ENCODE measurements at regions not wholly inside any gene's neighbourhood (a gene's known extent, or its start where the extent isn't known, plus 50 kb on each side); places are given as distances from the start of the nearest gene placed in this dataset.

DNA sequence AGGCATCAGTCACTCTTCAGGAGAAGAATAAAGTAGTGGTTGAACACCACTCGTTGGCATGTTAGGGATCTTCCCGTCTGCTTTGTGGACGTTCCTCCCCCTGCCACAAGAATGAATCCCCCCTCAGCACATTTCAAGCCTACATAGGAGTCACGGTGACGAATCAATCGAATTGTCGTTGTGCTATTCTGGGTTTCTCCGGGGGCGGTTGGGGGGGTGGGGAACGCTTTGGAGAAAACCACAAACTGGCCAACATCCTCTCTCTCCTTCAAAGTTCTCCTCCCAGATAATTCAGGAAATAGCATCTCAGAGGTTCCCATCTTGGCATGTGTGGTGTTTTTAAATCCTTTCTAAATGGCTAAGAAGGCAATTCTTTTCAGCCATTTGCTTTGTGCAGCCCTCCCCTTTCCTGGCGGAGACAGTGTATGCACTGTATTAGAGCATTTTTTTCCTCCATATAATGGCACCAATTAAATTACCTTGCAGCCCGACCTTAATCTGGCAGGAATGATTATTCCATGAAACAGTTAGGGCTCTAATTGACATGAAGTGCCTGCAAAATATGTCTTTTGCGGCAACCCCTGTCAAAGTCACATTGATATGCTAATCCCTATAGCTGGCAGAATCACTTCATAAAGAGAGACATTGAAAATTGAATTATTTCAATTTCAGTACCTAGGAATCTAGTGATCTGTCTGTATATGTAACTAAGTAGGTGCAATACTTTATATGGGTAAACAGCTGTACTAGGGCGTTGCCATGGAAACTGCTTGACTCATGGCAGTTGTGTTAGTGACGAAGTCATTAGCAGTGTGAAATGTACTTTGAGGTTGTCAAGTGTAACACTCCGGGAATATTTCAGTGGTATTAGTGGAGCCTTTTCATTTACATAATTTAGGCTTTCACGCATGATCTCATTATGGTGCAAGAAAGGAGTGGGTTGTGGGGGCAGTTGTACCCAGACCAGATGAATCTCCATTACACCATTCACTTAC, 323.4 kb upstream of the SLC14A2 start:
- Histone ChIP-seq H3K4me2 (no peak overlapping the region; the same call in 1 of the 2 replicates), H3K27ac (ENCODE audit: low read depth in 2 of 2, low read length in 1 of 2) (peak overlapping the region in 1 of 2 experiments; percentile 49; a peak in 2 of 4 replicates)
- TF ChIP-seq SIN3A (IDR thresholded peaks at IDR 0.05; ENCODE audit: borderline replicate concordance, low read depth, low read length) (no peak), MXI1 (IDR thresholded peaks at IDR 0.05; ENCODE audit: low read depth, low read length) (0 out of 2 replicates have a peak, but pooled peaks have one; percentile 17), RAD21 (IDR thresholded peaks at IDR 0.05; ENCODE audit: low read length) (no peak), GATA2 (CRISPR knock-in tag; IDR thresholded peaks at IDR 0.05) (0 out of 2 replicates have a peak, but pooled peaks have one; percentile 6), POLR2AphosphoS5 (IDR thresholded peaks at IDR 0.05; ENCODE audit: low read depth, low read length) (no peak), FOXJ3 (CRISPR knock-in tag; IDR thresholded peaks at IDR 0.05) (no peak), NFIC (IDR thresholded peaks at IDR 0.05; ENCODE audit: borderline replicate concordance) (no peak), SMC3 (IDR thresholded peaks at IDR 0.05; ENCODE audit: low read depth, low read length) (no peak), EP300 (IDR thresholded peaks at IDR 0.05; ENCODE audit: borderline replicate concordance in 1 of 2, low read depth in 1 of 2, low read length in 1 of 2) (peak; percentile 27 to 53; a peak in 2 of 4 replicates), GABPA (IDR thresholded peaks at IDR 0.05; ENCODE audit: low read depth) (no peak), TEAD4 (IDR thresholded peaks at IDR 0.05; ENCODE audit: borderline replicate concordance, insufficient read depth) (no peak), RFX5 (IDR thresholded peaks at IDR 0.05; ENCODE audit: low read length) (no peak), TAF1 (IDR thresholded peaks at IDR 0.05; ENCODE audit: borderline replicate concordance, low read depth, low read length) (no peak), FOXM1 (IDR thresholded peaks at IDR 0.05; ENCODE audit: low read depth) (no peak), ELF1 (IDR thresholded peaks at IDR 0.05) (no peak), RXRA (IDR thresholded peaks at IDR 0.05; ENCODE audit: borderline replicate concordance, low read depth) (no peak), TCF12 (IDR thresholded peaks at IDR 0.05) (0 out of 2 replicates have a peak, but pooled peaks have one; percentile 10), RCOR1 (IDR thresholded peaks at IDR 0.05; ENCODE audit: low read length) (peak; percentile 32; the same call in 1 of the 2 replicates), JUND (IDR thresholded peaks at IDR 0.05) (no peak)
- TF ChIP-seq, protein P1, sequence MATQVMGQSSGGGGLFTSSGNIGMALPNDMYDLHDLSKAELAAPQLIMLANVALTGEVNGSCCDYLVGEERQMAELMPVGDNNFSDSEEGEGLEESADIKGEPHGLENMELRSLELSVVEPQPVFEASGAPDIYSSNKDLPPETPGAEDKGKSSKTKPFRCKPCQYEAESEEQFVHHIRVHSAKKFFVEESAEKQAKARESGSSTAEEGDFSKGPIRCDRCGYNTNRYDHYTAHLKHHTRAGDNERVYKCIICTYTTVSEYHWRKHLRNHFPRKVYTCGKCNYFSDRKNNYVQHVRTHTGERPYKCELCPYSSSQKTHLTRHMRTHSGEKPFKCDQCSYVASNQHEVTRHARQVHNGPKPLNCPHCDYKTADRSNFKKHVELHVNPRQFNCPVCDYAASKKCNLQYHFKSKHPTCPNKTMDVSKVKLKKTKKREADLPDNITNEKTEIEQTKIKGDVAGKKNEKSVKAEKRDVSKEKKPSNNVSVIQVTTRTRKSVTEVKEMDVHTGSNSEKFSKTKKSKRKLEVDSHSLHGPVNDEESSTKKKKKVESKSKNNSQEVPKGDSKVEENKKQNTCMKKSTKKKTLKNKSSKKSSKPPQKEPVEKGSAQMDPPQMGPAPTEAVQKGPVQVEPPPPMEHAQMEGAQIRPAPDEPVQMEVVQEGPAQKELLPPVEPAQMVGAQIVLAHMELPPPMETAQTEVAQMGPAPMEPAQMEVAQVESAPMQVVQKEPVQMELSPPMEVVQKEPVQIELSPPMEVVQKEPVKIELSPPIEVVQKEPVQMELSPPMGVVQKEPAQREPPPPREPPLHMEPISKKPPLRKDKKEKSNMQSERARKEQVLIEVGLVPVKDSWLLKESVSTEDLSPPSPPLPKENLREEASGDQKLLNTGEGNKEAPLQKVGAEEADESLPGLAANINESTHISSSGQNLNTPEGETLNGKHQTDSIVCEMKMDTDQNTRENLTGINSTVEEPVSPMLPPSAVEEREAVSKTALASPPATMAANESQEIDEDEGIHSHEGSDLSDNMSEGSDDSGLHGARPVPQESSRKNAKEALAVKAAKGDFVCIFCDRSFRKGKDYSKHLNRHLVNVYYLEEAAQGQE (IDR thresholded peaks at IDR 0.05; ENCODE audit: low read depth, low read length) = no peak
- TF ChIP-seq, protein P2, sequence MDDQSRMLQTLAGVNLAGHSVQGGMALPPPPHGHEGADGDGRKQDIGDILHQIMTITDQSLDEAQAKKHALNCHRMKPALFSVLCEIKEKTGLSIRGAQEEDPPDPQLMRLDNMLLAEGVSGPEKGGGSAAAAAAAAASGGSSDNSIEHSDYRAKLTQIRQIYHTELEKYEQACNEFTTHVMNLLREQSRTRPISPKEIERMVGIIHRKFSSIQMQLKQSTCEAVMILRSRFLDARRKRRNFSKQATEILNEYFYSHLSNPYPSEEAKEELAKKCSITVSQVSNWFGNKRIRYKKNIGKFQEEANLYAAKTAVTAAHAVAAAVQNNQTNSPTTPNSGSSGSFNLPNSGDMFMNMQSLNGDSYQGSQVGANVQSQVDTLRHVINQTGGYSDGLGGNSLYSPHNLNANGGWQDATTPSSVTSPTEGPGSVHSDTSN (IDR thresholded peaks at IDR 0.05) = no peak
- TF ChIP-seq, protein P3, sequence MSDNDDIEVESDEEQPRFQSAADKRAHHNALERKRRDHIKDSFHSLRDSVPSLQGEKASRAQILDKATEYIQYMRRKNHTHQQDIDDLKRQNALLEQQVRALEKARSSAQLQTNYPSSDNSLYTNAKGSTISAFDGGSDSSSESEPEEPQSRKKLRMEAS (IDR thresholded peaks at IDR 0.05; ENCODE audit: low read depth) = no peak
- TF ChIP-seq, protein P4, sequence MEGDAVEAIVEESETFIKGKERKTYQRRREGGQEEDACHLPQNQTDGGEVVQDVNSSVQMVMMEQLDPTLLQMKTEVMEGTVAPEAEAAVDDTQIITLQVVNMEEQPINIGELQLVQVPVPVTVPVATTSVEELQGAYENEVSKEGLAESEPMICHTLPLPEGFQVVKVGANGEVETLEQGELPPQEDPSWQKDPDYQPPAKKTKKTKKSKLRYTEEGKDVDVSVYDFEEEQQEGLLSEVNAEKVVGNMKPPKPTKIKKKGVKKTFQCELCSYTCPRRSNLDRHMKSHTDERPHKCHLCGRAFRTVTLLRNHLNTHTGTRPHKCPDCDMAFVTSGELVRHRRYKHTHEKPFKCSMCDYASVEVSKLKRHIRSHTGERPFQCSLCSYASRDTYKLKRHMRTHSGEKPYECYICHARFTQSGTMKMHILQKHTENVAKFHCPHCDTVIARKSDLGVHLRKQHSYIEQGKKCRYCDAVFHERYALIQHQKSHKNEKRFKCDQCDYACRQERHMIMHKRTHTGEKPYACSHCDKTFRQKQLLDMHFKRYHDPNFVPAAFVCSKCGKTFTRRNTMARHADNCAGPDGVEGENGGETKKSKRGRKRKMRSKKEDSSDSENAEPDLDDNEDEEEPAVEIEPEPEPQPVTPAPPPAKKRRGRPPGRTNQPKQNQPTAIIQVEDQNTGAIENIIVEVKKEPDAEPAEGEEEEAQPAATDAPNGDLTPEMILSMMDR (IDR thresholded peaks at IDR 0.05) = no peak
- TF ChIP-seq, protein P5, sequence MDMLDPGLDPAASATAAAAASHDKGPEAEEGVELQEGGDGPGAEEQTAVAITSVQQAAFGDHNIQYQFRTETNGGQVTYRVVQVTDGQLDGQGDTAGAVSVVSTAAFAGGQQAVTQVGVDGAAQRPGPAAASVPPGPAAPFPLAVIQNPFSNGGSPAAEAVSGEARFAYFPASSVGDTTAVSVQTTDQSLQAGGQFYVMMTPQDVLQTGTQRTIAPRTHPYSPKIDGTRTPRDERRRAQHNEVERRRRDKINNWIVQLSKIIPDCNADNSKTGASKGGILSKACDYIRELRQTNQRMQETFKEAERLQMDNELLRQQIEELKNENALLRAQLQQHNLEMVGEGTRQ (IDR thresholded peaks at IDR 0.05; ENCODE audit: borderline replicate concordance, low read depth, low read length) = no peak
- TF ChIP-seq, protein P6, sequence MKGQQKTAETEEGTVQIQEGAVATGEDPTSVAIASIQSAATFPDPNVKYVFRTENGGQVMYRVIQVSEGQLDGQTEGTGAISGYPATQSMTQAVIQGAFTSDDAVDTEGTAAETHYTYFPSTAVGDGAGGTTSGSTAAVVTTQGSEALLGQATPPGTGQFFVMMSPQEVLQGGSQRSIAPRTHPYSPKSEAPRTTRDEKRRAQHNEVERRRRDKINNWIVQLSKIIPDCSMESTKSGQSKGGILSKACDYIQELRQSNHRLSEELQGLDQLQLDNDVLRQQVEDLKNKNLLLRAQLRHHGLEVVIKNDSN (IDR thresholded peaks at IDR 0.05; ENCODE audit: borderline replicate concordance, low read depth) = no peak

More for the DNA sequence above, 323.4 kb upstream of the SLC14A2 start:
- Histone ChIP-seq H3K4me1 (ENCODE audit: control insufficient read depth in 1 of 2, insufficient read depth in 2 of 2, low read depth in 1 of 2, low read length in 1 of 2) (peaks cover 0 to 10% of the 10 kb centered on the region in 2 experiments; a peak in 2 of 4 replicates), H3F3A (replicated peaks; ENCODE audit: insufficient read depth) (no peaks in the 10 kb centered on the region), H3K4me3 (ENCODE audit: low read depth in 2 of 2, low read length in 1 of 2) (no peak overlapping the region), H2AFZ (ENCODE audit: low read depth) (peak overlapping the region; percentile 39; the same call in 1 of the 2 replicates), H3K9me2 (no peaks in the 10 kb centered on the region), H3K9ac (no peak overlapping the region), H3K36me3 (replicated peaks in 1 of 2; ENCODE audit: control insufficient read depth in 1 of 2, insufficient read depth in 2 of 2, low read length in 1 of 2) (no peaks in the 10 kb centered on the region), H3K27me3 (ENCODE audit: insufficient read depth) (no peaks in the 10 kb centered on the region), H4K20me1 (ENCODE audit: insufficient read depth) (no peaks in the 10 kb centered on the region), H3K79me2 (ENCODE audit: insufficient read depth) (no peaks in the 10 kb centered on the region), H3K9me3 (no peaks in the 10 kb centered on the region)
- DNase-seq = peak; percentile 22
- 32% methylated on average over 17 of the region's 17 CpGs for WGBS (ENCODE audit: low lambda C conversion rate)
- ChIA-PET CTCF (interaction anchor here (0.7 kb wide), 1 partner anchor 142 kb away, joined by 3 read pairs; no protein-coding TSS in a partner anchor), POLR2A (no interaction called here)

Data from SK-N-SH (cell line).